DOHH2 (cell line): ENCODE measurements at regions not wholly inside any gene's neighbourhood (a gene's known extent, or its start where the extent isn't known, plus 50 kb on each side); places are given as distances from the start of the nearest gene placed in this dataset.

Source experiments
- EZH2phosphoT487 ChIP-seq: fragments of 200-600 bp; sonication (generic); IDR thresholded peaks from 2 replicates; pipeline ENCODE4 v1.6.1; 2017; ENCODE audit warnings: borderline replicate concordance, mild to moderate bottlenecking, antibody characterized with exemption, low read length, moderate library complexity, mixed read lengths
- TF ChIP-seq, protein P1 (sequence below): fragments of 200-600 bp; sonication (generic); IDR thresholded peaks from one replicate; pipeline ENCODE4 v1.5.1; 2014; ENCODE audit warnings: antibody characterized with exemption, mild to moderate bottlenecking, low read depth, low read length; ENCODE audit not compliant: poor library complexity, severe bottlenecking

DNA sequence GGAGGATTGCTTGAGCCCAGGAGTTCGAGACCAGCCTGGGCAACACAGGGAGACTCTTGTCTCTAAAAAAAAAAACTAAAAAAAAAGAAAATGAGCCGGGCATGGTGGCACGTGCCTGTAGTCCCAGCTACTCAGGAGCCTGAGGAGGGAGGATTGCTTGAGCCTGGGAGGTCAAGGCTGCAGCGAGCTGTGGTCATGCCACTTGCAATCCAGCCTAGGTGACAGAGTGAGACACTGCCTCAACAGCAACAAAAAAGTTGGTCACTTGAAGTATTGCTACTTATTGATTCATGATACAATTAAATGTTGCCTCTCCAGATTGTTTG, 57.9 kb upstream of the CXADR start:
- TF ChIP-seq, protein P1, sequence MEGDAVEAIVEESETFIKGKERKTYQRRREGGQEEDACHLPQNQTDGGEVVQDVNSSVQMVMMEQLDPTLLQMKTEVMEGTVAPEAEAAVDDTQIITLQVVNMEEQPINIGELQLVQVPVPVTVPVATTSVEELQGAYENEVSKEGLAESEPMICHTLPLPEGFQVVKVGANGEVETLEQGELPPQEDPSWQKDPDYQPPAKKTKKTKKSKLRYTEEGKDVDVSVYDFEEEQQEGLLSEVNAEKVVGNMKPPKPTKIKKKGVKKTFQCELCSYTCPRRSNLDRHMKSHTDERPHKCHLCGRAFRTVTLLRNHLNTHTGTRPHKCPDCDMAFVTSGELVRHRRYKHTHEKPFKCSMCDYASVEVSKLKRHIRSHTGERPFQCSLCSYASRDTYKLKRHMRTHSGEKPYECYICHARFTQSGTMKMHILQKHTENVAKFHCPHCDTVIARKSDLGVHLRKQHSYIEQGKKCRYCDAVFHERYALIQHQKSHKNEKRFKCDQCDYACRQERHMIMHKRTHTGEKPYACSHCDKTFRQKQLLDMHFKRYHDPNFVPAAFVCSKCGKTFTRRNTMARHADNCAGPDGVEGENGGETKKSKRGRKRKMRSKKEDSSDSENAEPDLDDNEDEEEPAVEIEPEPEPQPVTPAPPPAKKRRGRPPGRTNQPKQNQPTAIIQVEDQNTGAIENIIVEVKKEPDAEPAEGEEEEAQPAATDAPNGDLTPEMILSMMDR = no peak
- no peak for TF ChIP-seq EZH2phosphoT487
